HEK293 (cell line): ENCODE measurements at regions not wholly inside any gene's neighbourhood (a gene's known extent, or its start where the extent isn't known, plus 50 kb on each side); places are given as distances from the start of the nearest gene placed in this dataset.

ENCODE experiments used
- CTCF ChIP-seq: fragments of 450-650 bp; formaldehyde crosslinking; IDR thresholded peaks from 2 replicates; pipeline ENCODE4 v1.5.1; 2016; ENCODE audit warnings: missing biosample characterization, missing genetic modification characterization
- MYNN ChIP-seq: fragments of 450-650 bp; formaldehyde crosslinking; IDR thresholded peaks from 2 replicates; pipeline ENCODE4 v1.5.1; 2016; ENCODE audit warnings: missing biosample characterization, missing genetic modification characterization, borderline replicate concordance
- TCF7L2 ChIP-seq: IDR thresholded peaks from 2 replicates; pipeline ENCODE4 v1.6.1; 2011; ENCODE audit warnings: low read depth, mild to moderate bottlenecking, inconsistent platforms, low read length, moderate library complexity, borderline replicate concordance
- ZNF121 ChIP-seq: fragments of 450-650 bp; formaldehyde crosslinking; IDR thresholded peaks from 2 replicates; pipeline ENCODE4 v1.5.1; 2016; ENCODE audit warnings: missing biosample characterization, missing genetic modification characterization
- ZNF302 ChIP-seq: fragments of 450-650 bp; formaldehyde crosslinking; IDR thresholded peaks from 2 replicates; pipeline ENCODE4 v1.5.1; 2016; ENCODE audit warnings: missing biosample characterization, missing genetic modification characterization, low read depth
- ZNF529 ChIP-seq: fragments of 450-650 bp; formaldehyde crosslinking; IDR thresholded peaks from 2 replicates; pipeline ENCODE4 v1.5.1; 2017; ENCODE audit warnings: missing genetic modification characterization, missing biosample characterization; ENCODE audit not compliant: insufficient replicate concordance
- ZNF654 ChIP-seq: fragments of 450-650 bp; formaldehyde crosslinking; IDR thresholded peaks from 2 replicates; pipeline ENCODE4 v1.5.1; 2016; ENCODE audit warnings: low read depth, missing biosample characterization, missing genetic modification characterization
- ZNF701 ChIP-seq: fragments of 450-650 bp; formaldehyde crosslinking; IDR thresholded peaks from 2 replicates; pipeline ENCODE4 v1.5.1; 2016; ENCODE audit warnings: missing biosample characterization, missing genetic modification characterization
- ZNF785 ChIP-seq: fragments of 450-650 bp; formaldehyde crosslinking; IDR thresholded peaks from 2 replicates; pipeline ENCODE4 v1.5.1; 2016; ENCODE audit warnings: missing biosample characterization, missing genetic modification characterization
- ZNF792 ChIP-seq: fragments of 450-650 bp; formaldehyde crosslinking; IDR thresholded peaks from 2 replicates; pipeline ENCODE4 v1.5.1; 2016; ENCODE audit warnings: missing biosample characterization, missing genetic modification characterization
- TF ChIP-seq, protein P1 (sequence below): fragments of 450-650 bp; formaldehyde crosslinking; IDR thresholded peaks from 2 replicates; pipeline ENCODE4 v1.5.1; 2016; ENCODE audit warnings: missing biosample characterization, missing genetic modification characterization
- TF ChIP-seq, protein P2 (sequence below): fragments of 450-650 bp; formaldehyde crosslinking; conservative IDR thresholded peaks from 2 replicates; pipeline ENCODE4 v1.5.1; 2016; ENCODE audit warnings: low read depth, missing biosample characterization, missing genetic modification characterization

GRCh38 chr2:184363213-184363612, 235.1 kb upstream of the ZNF804A start:
- TF ChIP-seq CTCF (tag by site-specific recombination) (no peak), ZNF654 (no peak), TCF7L2 (no peak), MYNN (tag by site-specific recombination) (no peak), ZNF792 (tag by site-specific recombination) (no peak), ZNF785 (tag by site-specific recombination) (no peak), ZNF121 (no peak), ZNF302 (tag by site-specific recombination) (no peak), ZNF529 (tag by site-specific recombination) (no peak), ZNF701 (tag by site-specific recombination) (no peak)
- TF ChIP-seq, protein P1, sequence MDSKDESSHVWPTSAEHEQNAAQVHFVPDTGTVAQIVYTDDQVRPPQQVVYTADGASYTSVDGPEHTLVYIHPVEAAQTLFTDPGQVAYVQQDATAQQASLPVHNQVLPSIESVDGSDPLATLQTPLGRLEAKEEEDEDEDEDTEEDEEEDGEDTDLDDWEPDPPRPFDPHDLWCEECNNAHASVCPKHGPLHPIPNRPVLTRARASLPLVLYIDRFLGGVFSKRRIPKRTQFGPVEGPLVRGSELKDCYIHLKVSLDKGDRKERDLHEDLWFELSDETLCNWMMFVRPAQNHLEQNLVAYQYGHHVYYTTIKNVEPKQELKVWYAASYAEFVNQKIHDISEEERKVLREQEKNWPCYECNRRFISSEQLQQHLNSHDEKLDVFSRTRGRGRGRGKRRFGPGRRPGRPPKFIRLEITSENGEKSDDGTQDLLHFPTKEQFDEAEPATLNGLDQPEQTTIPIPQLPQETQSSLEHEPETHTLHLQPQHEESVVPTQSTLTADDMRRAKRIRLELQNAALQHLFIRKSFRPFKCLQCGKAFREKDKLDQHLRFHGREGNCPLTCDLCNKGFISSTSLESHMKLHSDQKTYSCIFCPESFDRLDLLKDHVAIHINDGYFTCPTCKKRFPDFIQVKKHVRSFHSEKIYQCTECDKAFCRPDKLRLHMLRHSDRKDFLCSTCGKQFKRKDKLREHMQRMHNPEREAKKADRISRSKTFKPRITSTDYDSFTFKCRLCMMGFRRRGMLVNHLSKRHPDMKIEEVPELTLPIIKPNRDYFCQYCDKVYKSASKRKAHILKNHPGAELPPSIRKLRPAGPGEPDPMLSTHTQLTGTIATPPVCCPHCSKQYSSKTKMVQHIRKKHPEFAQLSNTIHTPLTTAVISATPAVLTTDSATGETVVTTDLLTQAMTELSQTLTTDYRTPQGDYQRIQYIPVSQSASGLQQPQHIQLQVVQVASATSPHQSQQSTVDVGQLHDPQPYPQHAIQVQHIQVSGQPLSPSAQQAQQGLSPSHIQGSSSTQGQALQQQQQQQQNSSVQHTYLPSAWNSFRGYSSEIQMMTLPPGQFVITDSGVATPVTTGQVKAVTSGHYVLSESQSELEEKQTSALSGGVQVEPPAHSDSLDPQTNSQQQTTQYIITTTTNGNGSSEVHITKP = no peak
- TF ChIP-seq, protein P2, sequence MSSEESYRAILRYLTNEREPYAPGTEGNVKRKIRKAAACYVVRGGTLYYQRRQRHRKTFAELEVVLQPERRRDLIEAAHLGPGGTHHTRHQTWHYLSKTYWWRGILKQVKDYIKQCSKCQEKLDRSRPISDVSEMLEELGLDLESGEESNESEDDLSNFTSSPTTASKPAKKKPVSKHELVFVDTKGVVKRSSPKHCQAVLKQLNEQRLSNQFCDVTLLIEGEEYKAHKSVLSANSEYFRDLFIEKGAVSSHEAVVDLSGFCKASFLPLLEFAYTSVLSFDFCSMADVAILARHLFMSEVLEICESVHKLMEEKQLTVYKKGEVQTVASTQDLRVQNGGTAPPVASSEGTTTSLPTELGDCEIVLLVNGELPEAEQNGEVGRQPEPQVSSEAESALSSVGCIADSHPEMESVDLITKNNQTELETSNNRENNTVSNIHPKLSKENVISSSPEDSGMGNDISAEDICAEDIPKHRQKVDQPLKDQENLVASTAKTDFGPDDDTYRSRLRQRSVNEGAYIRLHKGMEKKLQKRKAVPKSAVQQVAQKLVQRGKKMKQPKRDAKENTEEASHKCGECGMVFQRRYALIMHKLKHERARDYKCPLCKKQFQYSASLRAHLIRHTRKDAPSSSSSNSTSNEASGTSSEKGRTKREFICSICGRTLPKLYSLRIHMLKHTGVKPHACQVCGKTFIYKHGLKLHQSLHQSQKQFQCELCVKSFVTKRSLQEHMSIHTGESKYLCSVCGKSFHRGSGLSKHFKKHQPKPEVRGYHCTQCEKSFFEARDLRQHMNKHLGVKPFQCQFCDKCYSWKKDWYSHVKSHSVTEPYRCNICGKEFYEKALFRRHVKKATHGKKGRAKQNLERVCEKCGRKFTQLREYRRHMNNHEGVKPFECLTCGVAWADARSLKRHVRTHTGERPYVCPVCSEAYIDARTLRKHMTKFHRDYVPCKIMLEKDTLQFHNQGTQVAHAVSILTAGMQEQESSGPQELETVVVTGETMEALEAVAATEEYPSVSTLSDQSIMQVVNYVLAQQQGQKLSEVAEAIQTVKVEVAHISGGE (tag by site-specific recombination) = no peak
